Hepatocyte (in vitro differentiated cells): ENCODE measurements at regions not wholly inside any gene's neighbourhood (a gene's known extent, or its start where the extent isn't known, plus 50 kb on each side); places are given as distances from the start of the nearest gene placed in this dataset.

ENCODE experiments used
- CTCF ChIP-seq: fragments of 200-600 bp; sonication (generic); IDR thresholded peaks from 2 replicates; pipeline ENCODE4 v1.5.1; 2016; ENCODE audit warnings: antibody characterized with exemption, mild to moderate bottlenecking; ENCODE audit not compliant: poor library complexity
- EZH2 ChIP-seq: fragments of 200-600 bp; sonication (generic); IDR thresholded peaks from 2 replicates; pipeline ENCODE4 v1.6.1; 2016; ENCODE audit warnings: antibody characterized with exemption, mild to moderate bottlenecking, borderline replicate concordance
- EZH2phosphoT487 ChIP-seq: fragments of 200-600 bp; sonication (generic); IDR thresholded peaks from one replicate; pipeline ENCODE4 v1.6.1; 2018; ENCODE audit warnings: antibody characterized with exemption, mild to moderate bottlenecking, low read depth, moderate library complexity; ENCODE audit not compliant: unreplicated experiment, severe bottlenecking

DNA sequence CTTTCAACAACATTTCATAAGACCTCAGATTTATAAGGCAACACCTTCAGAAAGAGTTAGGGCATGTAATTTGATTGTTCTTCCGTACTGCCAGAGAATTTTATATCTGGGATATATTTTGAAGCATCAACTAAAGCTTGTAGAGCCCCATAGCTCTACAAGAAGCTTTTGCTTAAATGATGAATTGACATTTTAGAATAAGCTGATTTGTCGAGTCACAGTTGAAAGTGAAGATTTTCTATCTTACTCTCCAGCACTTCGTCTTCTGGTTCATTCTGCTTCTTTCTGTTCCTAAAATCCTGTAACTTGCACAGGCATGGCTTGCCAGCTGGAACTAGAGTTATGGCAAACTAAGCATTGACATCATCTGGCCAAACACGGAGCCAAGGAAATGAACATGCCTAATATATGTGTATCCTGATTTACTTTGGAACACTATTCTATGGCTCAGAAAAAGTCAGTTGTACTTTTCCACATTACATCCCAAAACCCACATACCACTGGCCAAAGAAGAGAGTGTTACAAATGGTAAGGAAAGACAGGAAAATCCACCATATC, 68.6 kb upstream of the MAST4 start:
- TF ChIP-seq CTCF (no peak), EZH2phosphoT487 (no peak), EZH2 (no peak)
